ENCODE measurements at regions not wholly inside any gene's neighbourhood (a gene's known extent, or its start where the extent isn't known, plus 50 kb on each side); places are given as distances from the start of the nearest gene placed in this dataset.
A peak's percentile ranks its signal among the peaks of the same experiment; 100 is the strongest.

DNA sequence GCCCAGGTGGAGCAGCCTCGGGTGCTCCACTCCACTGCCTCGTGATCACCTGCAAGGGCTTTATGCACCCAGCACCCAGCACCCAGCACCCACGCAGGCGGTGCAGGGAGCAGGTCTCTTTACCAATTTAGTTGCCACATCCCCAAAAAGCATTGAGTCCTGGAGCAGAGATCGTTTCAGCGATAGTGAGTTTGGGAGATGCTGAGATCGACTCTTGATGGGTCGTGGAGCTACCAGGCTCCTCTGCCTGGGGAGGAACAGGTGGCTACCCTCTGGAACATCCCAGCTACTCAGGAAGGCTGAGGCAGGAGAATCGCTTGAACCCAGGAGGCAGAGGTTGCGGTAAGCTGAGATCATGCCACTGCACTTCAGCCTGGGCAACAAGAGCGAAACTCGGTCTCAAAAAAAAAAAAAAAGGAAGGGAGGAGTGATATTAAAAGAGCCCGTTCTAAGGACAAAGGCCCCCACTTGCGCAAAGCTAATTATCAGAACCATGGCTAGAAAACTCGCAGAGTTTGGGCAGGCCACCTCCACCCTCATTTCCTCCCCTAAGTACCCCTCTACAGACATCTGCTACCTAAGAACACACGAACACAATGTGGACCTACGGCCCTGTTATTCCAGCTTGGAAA is 106.5 kb upstream of the SLC45A1 start:
- DNase-seq (ENCODE audit: low spot score): no peak
- H3K27ac ChIP-seq: peak overlapping the region; percentile 97
- POLR2A ChIA-PET (ENCODE audit: low non-redundant PET): interaction anchor here (0.7 kb wide), 1 partner anchor 1625 kb away, joined by 7 read pairs; no protein-coding TSS in a partner anchor
- CTCF ChIA-PET: interaction anchor here (0.6 to 0.7 kb wide), 4 partner anchors 24 to 181 kb away, joined by 3 to 5 read pairs (median 4); no protein-coding TSS in a partner anchor
- no peak for TF ChIP-seq CTCF (conservative IDR thresholded peaks at IDR 0.05; ENCODE audit: low read depth)

DNA sequence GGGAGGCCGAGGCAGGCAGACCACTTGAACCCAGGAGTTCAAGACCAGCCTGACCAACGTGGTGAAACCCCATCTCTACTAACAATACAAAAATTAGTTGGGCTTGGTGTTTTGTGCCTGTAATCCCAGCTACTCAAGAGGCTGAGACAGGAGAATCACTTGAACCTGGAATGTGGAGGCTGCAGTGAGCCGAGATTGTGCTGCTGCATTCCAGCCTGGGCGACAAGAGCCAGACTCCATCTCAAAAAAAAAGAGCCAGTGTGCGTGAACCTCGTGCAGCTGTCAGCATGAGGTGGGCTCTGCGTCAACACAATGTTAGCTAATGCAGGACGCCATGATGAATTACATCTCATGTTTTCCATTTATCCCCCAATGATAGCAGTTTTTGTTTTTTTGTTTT is 110.7 kb upstream of the SLC45A1 start:
- no peak for TF ChIP-seq CTCF (conservative IDR thresholded peaks at IDR 0.05; ENCODE audit: low read depth)
- peak overlapping the region; percentile 39 for H3K27ac ChIP-seq
- ChIA-PET CTCF (interaction anchor here (0.6 kb wide), 1 partner anchor 22 kb away, joined by 3 read pairs; no protein-coding TSS in a partner anchor), POLR2A (ENCODE audit: low non-redundant PET) (no interaction called here)
- DNase-seq (ENCODE audit: low spot score): no peak

DNA sequence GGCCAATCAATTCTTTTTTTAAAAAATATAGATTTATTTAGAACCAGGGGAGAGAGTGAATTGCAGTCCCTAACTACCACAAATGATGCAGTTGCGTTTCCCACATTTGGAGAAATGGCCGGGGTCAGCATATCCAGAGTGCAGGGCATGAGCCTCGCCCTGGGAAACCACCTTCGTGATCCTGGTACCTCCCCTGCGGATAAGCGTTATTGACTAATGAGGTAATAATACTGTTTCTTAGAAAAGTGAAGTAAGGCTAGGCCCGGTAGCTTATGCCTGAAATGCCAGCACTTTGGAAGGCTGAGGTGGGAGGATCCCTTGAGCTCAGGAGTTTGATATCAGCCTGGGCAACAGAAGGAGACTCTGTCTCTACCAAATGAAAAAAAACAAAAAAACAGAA is 111.5 kb upstream of the SLC45A1 start:
- no peak for TF ChIP-seq CTCF (conservative IDR thresholded peaks at IDR 0.05; ENCODE audit: low read depth)

GRCh38 chr1:8205771-8206170 is 112.1 kb upstream of the SLC45A1 start:
- peak overlapping the region; percentile 99 for H3K27ac ChIP-seq
- ChIA-PET CTCF (interaction anchor here (0.6 kb wide), 1 partner anchor 192 kb away, joined by 3 read pairs; no protein-coding TSS in a partner anchor), POLR2A (ENCODE audit: low non-redundant PET) (interaction anchor here (0.6 kb wide), 1 partner anchor 124 kb away, joined by 3 read pairs; no protein-coding TSS in a partner anchor)
- DNase-seq (ENCODE audit: low spot score): no peak
- no peak for TF ChIP-seq CTCF (conservative IDR thresholded peaks at IDR 0.05; ENCODE audit: low read depth)

More for the DNA sequence above, 111.5 kb upstream of the SLC45A1 start:
- CTCF ChIA-PET: no interaction called here
- POLR2A ChIA-PET (ENCODE audit: low non-redundant PET): interaction anchor here (0.6 kb wide), 1 partner anchor 125 kb away, joined by 3 read pairs; no protein-coding TSS in a partner anchor
- peak overlapping the region; percentile 99 for H3K27ac ChIP-seq
- DNase-seq (ENCODE audit: low spot score): no peak

DNA sequence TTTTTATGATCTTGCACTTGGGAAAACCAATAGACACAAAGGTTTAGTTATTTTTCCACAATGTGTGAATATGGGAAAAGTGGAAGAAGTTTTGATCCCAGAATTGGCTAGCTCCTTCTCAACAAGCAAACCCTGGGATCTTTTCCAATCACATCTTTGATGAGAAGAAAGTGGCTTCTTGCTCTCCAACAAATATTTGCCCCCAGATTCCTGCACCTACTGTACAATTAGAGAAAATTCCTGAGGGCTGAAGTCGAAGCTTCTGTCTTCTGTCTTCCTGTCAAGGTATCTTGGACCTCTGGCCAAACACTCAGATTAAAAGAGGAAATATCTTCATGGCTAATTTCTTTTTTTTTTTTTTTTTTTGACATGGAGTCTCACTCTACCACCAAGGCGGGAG is 113.1 kb upstream of the SLC45A1 start:
- ChIA-PET CTCF (interaction anchor here (0.6 to 1.9 kb wide), 3 partner anchors 109 to 143 kb away, joined by 3 to 5 read pairs (median 4); no protein-coding TSS in a partner anchor), POLR2A (ENCODE audit: low non-redundant PET) (no interaction called here)
- TF ChIP-seq CTCF (conservative IDR thresholded peaks at IDR 0.05; ENCODE audit: low read depth): no peak
- peak overlapping the region; percentile 99 for H3K27ac ChIP-seq
- DNase-seq (ENCODE audit: low spot score): no peak

GRCh38 chr1:8203551-8203950 is 114.4 kb upstream of the SLC45A1 start:
- POLR2A ChIA-PET (ENCODE audit: low non-redundant PET): no interaction called here
- no peak for TF ChIP-seq CTCF (conservative IDR thresholded peaks at IDR 0.05; ENCODE audit: low read depth)
- no peak for DNase-seq (ENCODE audit: low spot score)
- CTCF ChIA-PET: interaction anchor here (0.6 to 1.9 kb wide), 3 partner anchors 111 to 188 kb away, joined by 3 to 5 read pairs (median 4); no protein-coding TSS in a partner anchor
- peak overlapping the region; percentile 99 for H3K27ac ChIP-seq

All from RWPE1 (cell line).